ENCODE measurements at regions not wholly inside any gene's neighbourhood (a gene's known extent, or its start where the extent isn't known, plus 50 kb on each side); places are given as distances from the start of the nearest gene placed in this dataset.

DNA sequence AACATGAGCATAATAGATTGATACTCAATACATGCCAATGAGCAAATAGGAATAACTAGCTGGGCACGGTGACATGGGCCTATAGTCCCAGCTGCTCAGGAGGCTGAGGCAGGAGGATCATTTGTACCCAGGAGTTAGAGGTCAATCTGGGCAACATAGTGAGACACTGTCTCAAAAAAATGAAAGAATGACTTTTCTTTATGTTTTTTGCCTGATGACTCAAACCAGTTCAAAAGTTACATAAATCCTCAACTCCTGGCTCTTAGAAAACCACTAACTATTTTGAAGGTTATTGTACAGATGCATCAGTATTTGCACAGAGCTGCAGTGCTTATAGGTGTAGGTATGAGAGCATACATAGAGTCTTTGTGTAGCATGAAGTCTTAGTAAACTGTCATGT is 219.2 kb upstream of the RGS6 start:
- TF ChIP-seq, protein P1, sequence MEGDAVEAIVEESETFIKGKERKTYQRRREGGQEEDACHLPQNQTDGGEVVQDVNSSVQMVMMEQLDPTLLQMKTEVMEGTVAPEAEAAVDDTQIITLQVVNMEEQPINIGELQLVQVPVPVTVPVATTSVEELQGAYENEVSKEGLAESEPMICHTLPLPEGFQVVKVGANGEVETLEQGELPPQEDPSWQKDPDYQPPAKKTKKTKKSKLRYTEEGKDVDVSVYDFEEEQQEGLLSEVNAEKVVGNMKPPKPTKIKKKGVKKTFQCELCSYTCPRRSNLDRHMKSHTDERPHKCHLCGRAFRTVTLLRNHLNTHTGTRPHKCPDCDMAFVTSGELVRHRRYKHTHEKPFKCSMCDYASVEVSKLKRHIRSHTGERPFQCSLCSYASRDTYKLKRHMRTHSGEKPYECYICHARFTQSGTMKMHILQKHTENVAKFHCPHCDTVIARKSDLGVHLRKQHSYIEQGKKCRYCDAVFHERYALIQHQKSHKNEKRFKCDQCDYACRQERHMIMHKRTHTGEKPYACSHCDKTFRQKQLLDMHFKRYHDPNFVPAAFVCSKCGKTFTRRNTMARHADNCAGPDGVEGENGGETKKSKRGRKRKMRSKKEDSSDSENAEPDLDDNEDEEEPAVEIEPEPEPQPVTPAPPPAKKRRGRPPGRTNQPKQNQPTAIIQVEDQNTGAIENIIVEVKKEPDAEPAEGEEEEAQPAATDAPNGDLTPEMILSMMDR (IDR thresholded peaks at IDR 0.05) = no peak
- no peak for TF ChIP-seq POLR2A (IDR thresholded peaks at IDR 0.05)

Measured in right lobe of liver (tissue), 4 donors.